HepG2 (cell line): ENCODE measurements at regions not wholly inside any gene's neighbourhood (a gene's known extent, or its start where the extent isn't known, plus 50 kb on each side); places are given as distances from the start of the nearest gene placed in this dataset.

Source experiments
- MAFF ChIP-seq: IDR thresholded peaks from 2 replicates; pipeline ENCODE4 v1.6.1; 2011; ENCODE audit warnings: low read depth, low read length, improper control_type of control experiment
- NFIC ChIP-seq: IDR thresholded peaks from 2 replicates; pipeline ENCODE4 v1.6.1; 2012; ENCODE audit warnings: mild to moderate bottlenecking, low read length, inconsistent platforms
- NR1H2 ChIP-seq: sonication (generic); formaldehyde crosslinking; IDR thresholded peaks from 2 replicates; pipeline ENCODE4 v1.8.1; 2022; ENCODE audit warnings: low read depth, missing genetic modification reagents, borderline replicate concordance
- POLR2AphosphoS5 ChIP-seq: IDR thresholded peaks from 2 replicates; pipeline ENCODE4 v1.6.1; 2012; ENCODE audit warnings: low read depth, low read length
- RAD21 ChIP-seq: fragments of 450-650 bp; formaldehyde crosslinking; IDR thresholded peaks from 2 replicates; pipeline ENCODE4 v1.5.0; 2020; ENCODE audit warnings: mild to moderate bottlenecking
- TCF7L2 ChIP-seq: IDR thresholded peaks from 2 replicates; pipeline ENCODE4 v1.6.1; 2011; ENCODE audit warnings: mild to moderate bottlenecking, low read depth, low read length, moderate library complexity
- ZNF251 ChIP-seq: sonication (generic); formaldehyde crosslinking; IDR thresholded peaks from 2 replicates; pipeline ENCODE4 v1.9.0; 2021; ENCODE audit warnings: mild to moderate bottlenecking, missing genetic modification reagents
- ZNF274 ChIP-seq: sonication (generic); formaldehyde crosslinking; IDR thresholded peaks from 2 replicates; pipeline ENCODE4 v1.5.1; 2020; ENCODE audit warnings: mild to moderate bottlenecking, missing genetic modification reagents
- ZNF703 ChIP-seq: sonication (generic); formaldehyde crosslinking; IDR thresholded peaks from 2 replicates; pipeline ENCODE4 v1.5.1; 2020; ENCODE audit warnings: missing genetic modification reagents, mild to moderate bottlenecking, moderate library complexity, borderline replicate concordance
- TF ChIP-seq, protein P1 (sequence below): sonication (generic); formaldehyde crosslinking; IDR thresholded peaks from 2 replicates; pipeline ENCODE4 v1.8.0; 2022; ENCODE audit warnings: low read depth, missing genetic modification reagents

DNA sequence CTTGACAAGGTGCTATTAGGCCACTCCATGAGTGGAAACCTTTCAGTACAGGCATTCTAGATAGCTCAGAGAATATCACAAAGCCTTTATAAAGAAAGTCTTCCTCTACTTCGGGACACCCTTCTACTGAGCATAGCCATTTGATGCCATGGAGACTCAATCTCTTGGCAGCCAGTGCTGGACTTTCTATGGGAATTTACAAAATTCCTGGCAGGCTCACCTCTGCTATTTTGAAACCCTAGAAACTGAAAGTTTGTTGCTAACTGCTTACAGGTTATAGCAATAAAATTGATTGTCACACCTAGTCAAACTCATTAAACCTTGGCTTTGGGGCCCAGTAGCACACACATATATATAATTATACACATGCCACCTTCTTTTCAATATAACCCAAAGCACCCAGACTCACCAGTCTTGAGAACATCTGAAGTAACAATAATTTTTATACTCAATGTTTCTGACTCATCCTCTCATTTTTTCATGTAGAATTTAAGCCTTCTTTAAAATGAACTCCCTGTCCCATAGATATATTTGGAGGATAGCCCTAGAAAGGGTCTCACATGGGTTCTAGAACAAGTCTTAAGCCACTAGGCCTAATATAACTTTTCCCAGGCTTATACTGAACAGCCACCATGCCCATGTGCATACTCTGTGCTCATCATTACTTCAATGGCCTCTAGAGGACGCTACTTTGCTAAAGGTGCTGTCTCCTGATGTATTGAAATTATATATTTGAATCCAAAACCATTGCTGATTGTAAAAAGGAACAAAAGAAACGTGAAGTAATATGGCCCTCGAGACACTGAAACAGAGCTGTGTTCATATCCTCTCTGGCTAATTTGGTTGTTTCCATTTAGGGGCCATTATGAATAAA is 368.1 kb upstream of the MARCKS start:
- no peak for TF ChIP-seq RAD21 (CRISPR knock-in tag)
- TF ChIP-seq ZNF251, result no peak
- no peak for TF ChIP-seq NFIC
- no peak for TF ChIP-seq MAFF
- TF ChIP-seq TCF7L2, result no peak
- no peak for TF ChIP-seq NR1H2 (CRISPR knock-in tag)
- TF ChIP-seq, protein P1, sequence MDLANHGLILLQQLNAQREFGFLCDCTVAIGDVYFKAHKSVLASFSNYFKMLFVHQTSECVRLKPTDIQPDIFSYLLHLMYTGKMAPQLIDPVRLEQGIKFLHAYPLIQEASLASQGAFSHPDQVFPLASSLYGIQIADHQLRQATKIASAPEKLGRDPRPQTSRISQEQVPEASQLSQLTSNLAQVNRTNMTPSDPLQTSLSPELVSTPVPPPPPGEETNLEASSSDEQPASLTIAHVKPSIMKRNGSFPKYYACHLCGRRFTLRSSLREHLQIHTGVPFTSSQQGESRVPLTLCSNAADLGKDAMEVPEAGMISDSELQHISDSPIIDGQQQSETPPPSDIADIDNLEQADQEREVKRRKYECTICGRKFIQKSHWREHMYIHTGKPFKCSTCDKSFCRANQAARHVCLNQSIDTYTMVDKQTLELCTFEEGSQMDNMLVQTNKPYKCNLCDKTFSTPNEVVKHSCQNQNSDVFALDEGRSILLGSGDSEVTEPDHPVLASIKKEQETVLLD (CRISPR knock-in tag), result no peak
- TF ChIP-seq ZNF274 (CRISPR knock-in tag), result no peak
- no peak for TF ChIP-seq ZNF703 (CRISPR knock-in tag)
- TF ChIP-seq POLR2AphosphoS5, result no peak
